Trophoblast cell (in vitro differentiated cells and primary cell): ENCODE measurements at regions not wholly inside any gene's neighbourhood (a gene's known extent, or its start where the extent isn't known, plus 50 kb on each side); places are given as distances from the start of the nearest gene placed in this dataset.
A peak's percentile ranks its signal among the peaks of the same experiment; 100 is the strongest.

Experiments used
- DNase-seq, 2 donors: peaks; one replicate each; pipeline ENCODE4 v3.0.0-alpha.2; 2016
- H2AFZ ChIP-seq: 2 replicates; pipeline ENCODE4 v1.6.1; 2013; ENCODE audit warnings: low read length, moderate library complexity, mild to moderate bottlenecking; ENCODE audit not compliant: insufficient read depth, poor library complexity
- H2AK5ac ChIP-seq: 2 replicates; pipeline ENCODE4 v1.6.1; 2013; ENCODE audit warnings: mild to moderate bottlenecking, low read length
- H2BK120ac ChIP-seq: 2 replicates; pipeline ENCODE4 v1.6.1; 2013; ENCODE audit warnings: low read length, mild to moderate bottlenecking, moderate library complexity; ENCODE audit not compliant: insufficient read depth, poor library complexity
- H2BK12ac ChIP-seq: 2 replicates; pipeline ENCODE4 v1.6.1; 2013; ENCODE audit warnings: mild to moderate bottlenecking, low read length, moderate library complexity
- H2BK5ac ChIP-seq: 2 replicates; pipeline ENCODE4 v1.6.1; 2013; ENCODE audit warnings: low read length, low read depth, moderate library complexity, mild to moderate bottlenecking; ENCODE audit not compliant: poor library complexity
- H3K14ac ChIP-seq: 2 replicates; pipeline ENCODE4 v1.6.1; 2013; ENCODE audit warnings: mild to moderate bottlenecking, low read length
- H3K18ac ChIP-seq: 2 replicates; pipeline ENCODE4 v1.6.1; 2013; ENCODE audit warnings: mild to moderate bottlenecking, low read length
- H3K23ac ChIP-seq: 2 replicates; pipeline ENCODE4 v1.6.1; 2013; ENCODE audit warnings: low read length
- H3K27ac ChIP-seq: 2 replicates; pipeline ENCODE4 v1.5.1; 2013; ENCODE audit warnings: low read depth, mild to moderate bottlenecking, inconsistent platforms, low read length, moderate library complexity
- H3K27me3 ChIP-seq: 2 replicates; pipeline ENCODE4 v1.6.1; 2013; ENCODE audit warnings: inconsistent platforms, mild to moderate bottlenecking, low read length, moderate library complexity; ENCODE audit not compliant: insufficient read depth
- H3K36me3 ChIP-seq, 2 experiments: 1 replicate in 1 of 2; 2 replicates in 1 of 2; pipeline ENCODE4 v1.6.1; 2013; ENCODE audit warnings: low read length in 2 of 2, mild to moderate bottlenecking in 2 of 2, moderate library complexity in 1 of 2; ENCODE audit not compliant: insufficient read depth in 2 of 2, control insufficient read depth in 1 of 2
- H3K4ac ChIP-seq: 2 replicates; pipeline ENCODE4 v1.6.1; 2013; ENCODE audit warnings: low read depth, mild to moderate bottlenecking, low read length, moderate library complexity
- H3K4me1 ChIP-seq, 2 experiments: 1 replicate in 1 of 2; 2 replicates in 1 of 2; pipeline ENCODE4 v1.6.1; 2013; ENCODE audit warnings: low read length in 2 of 2, mild to moderate bottlenecking in 2 of 2, moderate library complexity in 1 of 2; ENCODE audit not compliant: insufficient read depth in 2 of 2, control insufficient read depth in 1 of 2
- H3K4me2 ChIP-seq: 2 replicates; pipeline ENCODE4 v1.6.1; 2013; ENCODE audit warnings: inconsistent platforms, mild to moderate bottlenecking, low read length, moderate library complexity
- H3K4me3 ChIP-seq: 2 replicates; pipeline ENCODE4 v1.5.1; 2013; ENCODE audit warnings: mild to moderate bottlenecking, low read depth, low read length, inconsistent platforms
- H3K79me1 ChIP-seq: one replicate; pipeline ENCODE4 v1.6.1; 2013; ENCODE audit warnings: low read length
- H3K79me2 ChIP-seq: 2 replicates; pipeline ENCODE4 v1.6.1; 2013; ENCODE audit warnings: low read length, mild to moderate bottlenecking; ENCODE audit not compliant: control insufficient read depth, insufficient read depth, poor library complexity
- H3K9ac ChIP-seq: 2 replicates; pipeline ENCODE4 v1.6.1; 2013; ENCODE audit warnings: mild to moderate bottlenecking, low read length
- H3K9me3 ChIP-seq: 2 replicates; pipeline ENCODE4 v1.6.1; 2013; ENCODE audit warnings: low read depth, mild to moderate bottlenecking, control low read depth, inconsistent platforms, low read length; ENCODE audit not compliant: insufficient read depth
- H4K12ac ChIP-seq: 2 replicates; pipeline ENCODE4 v1.6.1; 2013; ENCODE audit warnings: low read depth, mild to moderate bottlenecking, low read length, moderate library complexity
- H4K8ac ChIP-seq: 2 replicates; pipeline ENCODE4 v1.6.1; 2013; ENCODE audit warnings: low read depth, mild to moderate bottlenecking, low read length, moderate library complexity
- H4K91ac ChIP-seq: one replicate; pipeline ENCODE4 v1.6.1; 2013; ENCODE audit warnings: low read depth, mild to moderate bottlenecking, low read length, moderate library complexity
- WGBS: extraction: QIAGEN DNeasy Blood & Tissue Kit; methylation state at CpG from one replicate; pipeline ENCODE4 v1.1.7; 2013; ENCODE audit warnings: missing lambda C conversion rate; ENCODE audit not compliant: insufficient read length, insufficient coverage; ENCODE audit errors: extremely low coverage; 5-methylcytosine and 5-hydroxymethylcytosine counted together

- Histone ChIP-seq H4K8ac (no peak overlapping the region), H3K14ac (no peak overlapping the region), H2BK5ac (no peak overlapping the region), H3K79me1 (no peaks in the 10 kb centered on the region), H3K18ac (no peak overlapping the region), H4K91ac (no peak overlapping the region), H2BK12ac (no peak overlapping the region), H3K27me3 (no peaks in the 10 kb centered on the region), H3K36me3 (no peaks in the 10 kb centered on the region), H3K23ac (no peak overlapping the region), H3K4ac (no peak overlapping the region), H3K9ac (no peak overlapping the region), H4K12ac (no peak overlapping the region), H3K4me3 (no peak overlapping the region), H3K4me2 (no peak overlapping the region), H2AFZ (no peak overlapping the region), H2BK120ac (no peak overlapping the region), H3K4me1 (no peaks in the 10 kb centered on the region), H3K79me2 (no peaks in the 10 kb centered on the region), H3K9me3 (no peaks in the 10 kb centered on the region), H3K27ac (no peak overlapping the region), H2AK5ac (no peak overlapping the region)
- DNase-seq: peak in 1 of 2 donors; percentile 13
- WGBS: no CpG with 5 or more reads among the region's 6 CpGs
These were observed 105.1 kb upstream of the SDK2 start for GRCh38 chr17:73749337-73749823.

- H3K36me3 ChIP-seq: no peaks in the 10 kb centered on the region
- no peak overlapping the region for H2AFZ ChIP-seq
- H3K4me3 ChIP-seq: no peak overlapping the region
- no peaks in the 10 kb centered on the region for H3K4me1 ChIP-seq
- H3K4me2 ChIP-seq: no peak overlapping the region
- no peak overlapping the region for H3K4ac ChIP-seq
- H3K27me3 ChIP-seq: no peaks in the 10 kb centered on the region
- H3K79me1 ChIP-seq: no peaks in the 10 kb centered on the region
- no peak overlapping the region for H3K14ac ChIP-seq
- DNase-seq: no peak
- H4K91ac ChIP-seq: no peak overlapping the region
- no peak overlapping the region for H3K27ac ChIP-seq
- no peak overlapping the region for H3K18ac ChIP-seq
- WGBS: no CpG with 5 or more reads among the region's 16 CpGs
- H3K23ac ChIP-seq: no peak overlapping the region
- H3K9me3 ChIP-seq: no peaks in the 10 kb centered on the region
- H2BK5ac ChIP-seq: no peak overlapping the region
- no peaks in the 10 kb centered on the region for H3K79me2 ChIP-seq
- no peak overlapping the region for H2AK5ac ChIP-seq
- no peak overlapping the region for H4K12ac ChIP-seq
- H2BK120ac ChIP-seq: no peak overlapping the region
- no peak overlapping the region for H4K8ac ChIP-seq
- H2BK12ac ChIP-seq: no peak overlapping the region
- H3K9ac ChIP-seq: no peak overlapping the region
These were observed 105.8 kb upstream of the SDK2 start for GRCh38 chr17:73749928-73750605.

GRCh38 chr17:73750975-73751374, 106.7 kb upstream of the SDK2 start:
- Histone ChIP-seq H3K4me2 (no peak overlapping the region), H3K9me3 (no peaks in the 10 kb centered on the region), H4K8ac (no peak overlapping the region), H4K12ac (no peak overlapping the region), H3K4me1 (no peaks in the 10 kb centered on the region), H3K4me3 (no peak overlapping the region), H2AFZ (no peak overlapping the region), H2BK5ac (no peak overlapping the region), H3K18ac (no peak overlapping the region), H3K9ac (no peak overlapping the region), H3K79me2 (no peaks in the 10 kb centered on the region), H2BK120ac (no peak overlapping the region), H2AK5ac (no peak overlapping the region), H3K36me3 (no peaks in the 10 kb centered on the region), H3K23ac (no peak overlapping the region), H3K79me1 (no peaks in the 10 kb centered on the region), H3K27me3 (no peaks in the 10 kb centered on the region), H4K91ac (no peak overlapping the region), H3K14ac (no peak overlapping the region), H2BK12ac (no peak overlapping the region), H3K27ac (no peak overlapping the region), H3K4ac (no peak overlapping the region)
- no peak for DNase-seq
- no CpG with 5 or more reads among the region's 7 CpGs for WGBS

- no peak overlapping the region for H3K4me2 ChIP-seq
- H3K79me1 ChIP-seq: no peaks in the 10 kb centered on the region
- H3K9me3 ChIP-seq: no peaks in the 10 kb centered on the region
- H3K18ac ChIP-seq: no peak overlapping the region
- H3K27me3 ChIP-seq: no peaks in the 10 kb centered on the region
- no CpG with 5 or more reads among the region's 14 CpGs for WGBS
- H2BK5ac ChIP-seq: no peak overlapping the region
- H3K4me1 ChIP-seq: no peaks in the 10 kb centered on the region
- no peak overlapping the region for H2BK120ac ChIP-seq
- H3K79me2 ChIP-seq: no peaks in the 10 kb centered on the region
- H3K9ac ChIP-seq: no peak overlapping the region
- H3K14ac ChIP-seq: no peak overlapping the region
- H2BK12ac ChIP-seq: no peak overlapping the region
- no peak overlapping the region for H3K4me3 ChIP-seq
- H2AFZ ChIP-seq: no peak overlapping the region
- DNase-seq: no peak
- no peak overlapping the region for H4K91ac ChIP-seq
- H3K36me3 ChIP-seq: no peaks in the 10 kb centered on the region
- H3K4ac ChIP-seq: no peak overlapping the region
- H4K12ac ChIP-seq: no peak overlapping the region
- H4K8ac ChIP-seq: no peak overlapping the region
- H3K23ac ChIP-seq: no peak overlapping the region
- no peak overlapping the region for H2AK5ac ChIP-seq
- no peak overlapping the region for H3K27ac ChIP-seq
These were observed 109.7 kb upstream of the SDK2 start for GRCh38 chr17:73753751-73754496.
